Limb (tissue), 2 donors: ENCODE measurements at regions not wholly inside any gene's neighbourhood (a gene's known extent, or its start where the extent isn't known, plus 50 kb on each side); places are given as distances from the start of the nearest gene placed in this dataset.
"Not testable (repeated sequence)": the region's sequence is repeated elsewhere in the genome, so short reads cannot be mapped to it uniquely, and the experiment has no call there.

Experiments used
- DNase-seq, 2 donors: peaks; one replicate each; pipeline ENCODE4 v3.0.0-alpha.2; 2016; ENCODE audit errors: extremely low spot score in 2 of 2

- no peak for DNase-seq
These were observed 67.7 kb downstream of the SMIM20 start for GRCh38 chr4:25981749-25982148.

- no peak for DNase-seq
These were observed 68.9 kb downstream of the SMIM20 start for GRCh38 chr4:25982962-25983361.

GRCh38 chr4:25984266-25984665 is 70.2 kb downstream of the SMIM20 start:
- no peak for DNase-seq

GRCh38 chr4:25984796-25985195 is 70.8 kb downstream of the SMIM20 start:
- no peak for DNase-seq

- no peak for DNase-seq
These were observed 72.8 kb downstream of the SMIM20 start for GRCh38 chr4:25986807-25987206.

GRCh38 chr4:25991340-25991739 is 77.3 kb downstream of the SMIM20 start:
- DNase-seq, result no peak

GRCh38 chr4:25993395-25994185 is 79.6 kb downstream of the SMIM20 start:
- DNase-seq, result peak in 1 of 2 donors; percentile 42

- DNase-seq, result not testable (repeated sequence)
These were observed 80.6 kb downstream of the SMIM20 start for GRCh38 chr4:25994577-25994976.

GRCh38 chr4:26000274-26000950 is 86.4 kb downstream of the SMIM20 start:
- no peak for DNase-seq

GRCh38 chr4:26001413-26001812 is 87.4 kb downstream of the SMIM20 start:
- DNase-seq, result no peak

- DNase-seq, result no peak
These were observed 87.8 kb downstream of the SMIM20 start for GRCh38 chr4:26001816-26002215.

- DNase-seq, result no peak
These were observed 89.0 kb downstream of the SMIM20 start for GRCh38 chr4:26003056-26003455.

- DNase-seq, result no peak
These were observed 90.3 kb downstream of the SMIM20 start for GRCh38 chr4:26004290-26004689.

GRCh38 chr4:26005764-26006163 is 91.7 kb downstream of the SMIM20 start:
- DNase-seq, result no peak

- DNase-seq, result no peak
These were observed 94.7 kb downstream of the SMIM20 start for GRCh38 chr4:26008737-26009136.

GRCh38 chr4:26009502-26009901 is 95.5 kb downstream of the SMIM20 start:
- DNase-seq, result no peak

- DNase-seq, result no peak
These were observed 96.3 kb downstream of the SMIM20 start for GRCh38 chr4:26010304-26010703.

- no peak for DNase-seq
These were observed 99.6 kb downstream of the SMIM20 start for GRCh38 chr4:26013629-26014028.

- DNase-seq, result no peak
These were observed 101.2 kb downstream of the SMIM20 start for GRCh38 chr4:26015133-26015651.

GRCh38 chr4:26015906-26016305 is 101.9 kb downstream of the SMIM20 start:
- no peak for DNase-seq

GRCh38 chr4:26017531-26017930 is 103.5 kb downstream of the SMIM20 start:
- DNase-seq, result no peak

- DNase-seq, result not testable (repeated sequence)
These were observed 104.1 kb downstream of the SMIM20 start for GRCh38 chr4:26017961-26018700.
